Gastroesophageal sphincter (tissue), 3 donors: ENCODE measurements at regions not wholly inside any gene's neighbourhood (a gene's known extent, or its start where the extent isn't known, plus 50 kb on each side); places are given as distances from the start of the nearest gene placed in this dataset.

Experiments
- CTCF ChIP-seq, 4 experiments: fragments of 200-600 bp in 2 of 4; fragments of 450-650 bp in 2 of 4; sonication (generic) in 1 of 4; IDR thresholded peaks; one replicate each; pipeline ENCODE4 v1.5.1; 2017 to 2019; ENCODE audit warnings: antibody characterized with exemption in 4 of 4, mild to moderate bottlenecking in 2 of 4, moderate library complexity in 2 of 4
- EP300 ChIP-seq: sonication (generic); formaldehyde crosslinking; IDR thresholded peaks from one replicate; pipeline ENCODE4 v1.6.1; 2017; ENCODE audit warnings: antibody characterized with exemption, mild to moderate bottlenecking
- POLR2A ChIP-seq, 2 donors: fragments of 450-650 bp; IDR thresholded peaks; one replicate each; pipeline ENCODE4 v1.6.1; 2017; ENCODE audit warnings: antibody characterized with exemption in 2 of 2, mild to moderate bottlenecking in 2 of 2, moderate library complexity in 1 of 2
- POLR2AphosphoS5 ChIP-seq: sonication (generic); formaldehyde crosslinking; IDR thresholded peaks from one replicate; pipeline ENCODE4 v1.6.1; 2017; ENCODE audit warnings: antibody characterized with exemption

DNA sequence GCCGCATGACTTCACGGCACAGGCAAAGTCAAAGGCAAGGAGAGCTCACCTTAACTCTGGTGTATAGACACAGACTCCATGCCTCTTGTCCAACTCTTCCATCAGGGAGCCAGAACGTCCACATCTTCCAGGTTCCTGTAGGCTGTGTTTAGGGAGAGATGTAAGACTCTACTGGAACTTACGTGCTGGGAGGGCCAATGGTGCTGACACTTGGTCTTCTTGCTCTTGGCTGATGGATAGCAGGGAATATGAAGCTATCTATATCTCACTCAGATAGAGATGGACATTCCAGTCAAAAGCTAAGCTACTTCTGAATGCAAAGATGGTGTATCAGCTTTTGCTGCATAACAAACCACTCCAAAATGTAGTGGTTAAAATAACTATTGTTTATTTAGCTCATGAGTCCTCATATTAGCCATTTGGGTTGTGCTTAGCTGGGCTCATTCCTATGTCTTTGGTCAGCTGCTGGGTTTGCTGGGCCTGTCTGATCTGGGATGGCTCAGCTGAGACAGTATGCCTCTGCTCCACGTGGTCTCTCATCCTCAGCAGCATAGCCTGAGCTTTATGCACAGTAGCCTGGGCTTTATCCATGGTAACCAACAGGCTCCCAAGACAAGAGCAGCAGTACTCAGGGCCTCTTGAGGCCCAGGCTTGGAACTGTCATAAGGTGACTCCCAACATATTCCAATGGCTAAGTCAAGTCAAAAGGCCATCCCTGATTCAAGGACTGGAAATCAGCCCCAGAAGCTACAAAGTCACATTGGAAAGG is 111.6 kb downstream of the SNX5 start:
- TF ChIP-seq CTCF (IDR thresholded peaks at IDR 0.05) (no peak), EP300 (no peak), POLR2A (IDR thresholded peaks at IDR 0.05) (no peak), POLR2AphosphoS5 (no peak)
